OCI-LY7 (cell line): ENCODE measurements at regions not wholly inside any gene's neighbourhood (a gene's known extent, or its start where the extent isn't known, plus 50 kb on each side); places are given as distances from the start of the nearest gene placed in this dataset.
"Not testable (repeated sequence)": the region's sequence is repeated elsewhere in the genome, so short reads cannot be mapped to it uniquely, and the experiment has no call there.

ENCODE experiments used
- BruUV-seq: library from RNA; stranded (reverse); fragments of 400-500 nt; replicated peaks from 2 replicates; lab custom pipeline; 2021; lab: Mats Ljungman, UMichigan
- CTCF ChIA-PET: fragments of 300-600 bp; sonication (Branson Sonifier 250); formaldehyde crosslinking; loops from one replicate; lab custom pipeline; 2022; ENCODE audit warnings: antibody characterized with exemption; ENCODE audit not compliant: unreplicated experiment; lab: Charles Lee
- POLR2A ChIA-PET: fragments of 300-600 bp; sonication (Branson Sonifier 250); formaldehyde crosslinking; loops from one replicate; lab custom pipeline; 2022; ENCODE audit warnings: antibody characterized with exemption; lab: Charles Lee
- DNase-seq: peaks from one replicate; pipeline ENCODE4 v3.0.0-alpha.2; 2015; ENCODE audit warnings: low spot score
- H2AFZ ChIP-seq: fragments of 200-600 bp; sonication (generic), shearing (Covaris generic); 2 replicates; pipeline ENCODE4 v1.6.1; 2014; ENCODE audit warnings: mild to moderate bottlenecking, antibody characterized with exemption, low read length, moderate library complexity
- H3K27ac ChIP-seq: fragments of 200-600 bp; sonication (generic); 2 replicates; pipeline ENCODE4 v1.5.1; 2014; ENCODE audit warnings: mixed run types, low read depth, mild to moderate bottlenecking, moderate library complexity, low read length, inconsistent platforms; ENCODE audit not compliant: poor library complexity, severe bottlenecking
- H3K36me3 ChIP-seq: fragments of 200-600 bp; sonication (generic); 2 replicates; pipeline ENCODE4 v1.6.1; 2014; ENCODE audit warnings: mild to moderate bottlenecking, antibody characterized with exemption, low read length, moderate library complexity, mixed read lengths; ENCODE audit not compliant: insufficient read depth
- H3K4me1 ChIP-seq: fragments of 200-600 bp; sonication (generic); 2 replicates; pipeline ENCODE4 v1.5.1; 2014; ENCODE audit warnings: mild to moderate bottlenecking, low read length; ENCODE audit not compliant: insufficient read depth, poor library complexity, severe bottlenecking
- H3K4me2 ChIP-seq: fragments of 200-600 bp; sonication (generic); 2 replicates; pipeline ENCODE4 v1.6.1; 2014; ENCODE audit warnings: mild to moderate bottlenecking, low read length
- H3K4me3 ChIP-seq: fragments of 200-600 bp; sonication (generic); 2 replicates; pipeline ENCODE4 v1.5.1; 2014; ENCODE audit warnings: mild to moderate bottlenecking, low read depth, low read length; ENCODE audit not compliant: poor library complexity, severe bottlenecking
- H3K79me2 ChIP-seq: fragments of 200-600 bp; sonication (generic); 2 replicates; pipeline ENCODE4 v1.6.1; 2016; ENCODE audit warnings: low read depth, mild to moderate bottlenecking, low read length, moderate library complexity, mixed read lengths; ENCODE audit not compliant: insufficient read depth
- H3K9me2 ChIP-seq: fragments of 200-600 bp; sonication (generic); 2 replicates; pipeline ENCODE4 v1.6.1; 2016; ENCODE audit warnings: mild to moderate bottlenecking, low read length, mixed read lengths; ENCODE audit not compliant: insufficient read depth
- H3K9me3 ChIP-seq: fragments of 200-600 bp; sonication (generic); 2 replicates; pipeline ENCODE4 v1.6.1; 2014; ENCODE audit warnings: mild to moderate bottlenecking, mixed run types, low read length, mixed read lengths
- H4K20me1 ChIP-seq: fragments of 200-600 bp; sonication (generic); 2 replicates; pipeline ENCODE4 v1.6.1; 2014; ENCODE audit warnings: mild to moderate bottlenecking, antibody characterized with exemption, low read length, moderate library complexity, mixed read lengths; ENCODE audit not compliant: insufficient read depth
- EZH2phosphoT487 ChIP-seq: fragments of 200-600 bp; sonication (generic); IDR thresholded peaks from 2 replicates; pipeline ENCODE4 v1.6.1; 2018; ENCODE audit warnings: low read depth, borderline replicate concordance, mild to moderate bottlenecking, mixed run types, antibody characterized with exemption, low read length, moderate library complexity, mixed read lengths
- intact Hi-C: fragments of 100-400 bp; cut with micrococcal nuclease; formaldehyde crosslinking; loops from one replicate; pipeline ENCODE4 v1.10.0; 2022; ENCODE audit not compliant: unreplicated experiment
- TF ChIP-seq, protein P1 (sequence below): fragments of 200-600 bp; sonication (generic); conservative IDR thresholded peaks from 2 replicates; pipeline ENCODE4 v1.5.1; 2014; ENCODE audit warnings: mild to moderate bottlenecking, antibody characterized with exemption, low read length, moderate library complexity, mixed read lengths

DNA sequence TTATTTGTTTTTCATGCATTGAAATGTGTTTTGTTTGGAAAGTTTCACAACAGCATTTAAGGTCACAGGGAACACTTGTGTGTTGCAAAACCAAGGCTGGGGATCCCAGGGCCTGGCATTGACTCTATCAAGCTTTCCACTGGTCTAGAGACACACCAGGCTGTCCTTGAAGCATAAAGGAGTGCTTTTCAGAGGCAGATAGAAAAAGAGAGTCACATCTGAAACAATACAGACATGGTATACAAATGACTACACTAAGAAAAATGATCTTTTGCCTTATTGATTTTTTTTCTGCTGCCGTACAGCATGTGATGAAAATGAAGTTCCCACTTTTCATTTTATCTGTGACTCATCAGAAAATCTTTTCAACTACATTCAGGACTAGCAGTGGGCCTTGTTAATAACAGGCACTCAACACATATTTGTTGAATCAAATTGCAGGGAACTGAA, 61.9 kb upstream of the ZCCHC2 start:
- DNase-seq: no peak
- no peaks in the 10 kb centered on the region for H4K20me1 ChIP-seq
- H2AFZ ChIP-seq: no peak overlapping the region
- no peaks in the 10 kb centered on the region for H3K4me1 ChIP-seq
- no TSS peak for BruUV-seq
- H3K27ac ChIP-seq: no peak overlapping the region
- ChIA-PET POLR2A (interaction anchor here (0.6 kb wide), 1 partner anchor 392 kb away, joined by 3 read pairs; no protein-coding TSS in a partner anchor), CTCF (no interaction called here)
- no peak overlapping the region for H3K4me3 ChIP-seq
- H3K79me2 ChIP-seq: no peaks in the 10 kb centered on the region
- intact Hi-C loops: no loop called here
- no peaks in the 10 kb centered on the region for H3K36me3 ChIP-seq
- no peaks in the 10 kb centered on the region for H3K9me3 ChIP-seq
- H3K9me2 ChIP-seq: no peaks in the 10 kb centered on the region
- H3K4me2 ChIP-seq: no peak overlapping the region
- TF ChIP-seq, protein P1, sequence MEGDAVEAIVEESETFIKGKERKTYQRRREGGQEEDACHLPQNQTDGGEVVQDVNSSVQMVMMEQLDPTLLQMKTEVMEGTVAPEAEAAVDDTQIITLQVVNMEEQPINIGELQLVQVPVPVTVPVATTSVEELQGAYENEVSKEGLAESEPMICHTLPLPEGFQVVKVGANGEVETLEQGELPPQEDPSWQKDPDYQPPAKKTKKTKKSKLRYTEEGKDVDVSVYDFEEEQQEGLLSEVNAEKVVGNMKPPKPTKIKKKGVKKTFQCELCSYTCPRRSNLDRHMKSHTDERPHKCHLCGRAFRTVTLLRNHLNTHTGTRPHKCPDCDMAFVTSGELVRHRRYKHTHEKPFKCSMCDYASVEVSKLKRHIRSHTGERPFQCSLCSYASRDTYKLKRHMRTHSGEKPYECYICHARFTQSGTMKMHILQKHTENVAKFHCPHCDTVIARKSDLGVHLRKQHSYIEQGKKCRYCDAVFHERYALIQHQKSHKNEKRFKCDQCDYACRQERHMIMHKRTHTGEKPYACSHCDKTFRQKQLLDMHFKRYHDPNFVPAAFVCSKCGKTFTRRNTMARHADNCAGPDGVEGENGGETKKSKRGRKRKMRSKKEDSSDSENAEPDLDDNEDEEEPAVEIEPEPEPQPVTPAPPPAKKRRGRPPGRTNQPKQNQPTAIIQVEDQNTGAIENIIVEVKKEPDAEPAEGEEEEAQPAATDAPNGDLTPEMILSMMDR: no peak
- no peak for TF ChIP-seq EZH2phosphoT487

DNA sequence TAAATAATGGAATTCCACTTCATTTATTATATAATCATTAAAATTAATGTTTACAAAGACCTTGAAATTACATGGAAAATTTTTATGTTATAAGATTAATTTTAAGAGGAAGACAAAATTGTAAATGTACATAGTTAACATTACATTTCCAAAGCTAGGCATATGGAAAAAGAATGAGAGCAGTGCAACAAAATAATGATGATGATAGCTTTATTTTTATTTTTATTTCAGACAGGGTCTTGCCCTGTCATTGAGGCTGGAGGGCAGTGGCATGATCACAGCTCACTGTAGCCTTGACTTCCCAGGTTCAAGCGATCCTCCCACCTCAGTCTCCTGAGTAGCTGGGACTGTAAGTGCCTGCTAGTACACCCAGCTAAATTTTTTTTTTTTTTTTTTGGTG, 61.2 kb upstream of the ZCCHC2 start:
- Histone ChIP-seq H3K4me3 (no peak overlapping the region), H3K4me2 (no peak overlapping the region), H3K36me3 (no peaks in the 10 kb centered on the region), H3K79me2 (no peaks in the 10 kb centered on the region), H3K9me3 (no peaks in the 10 kb centered on the region), H3K4me1 (no peaks in the 10 kb centered on the region), H3K9me2 (no peaks in the 10 kb centered on the region), H3K27ac (no peak overlapping the region), H2AFZ (no peak overlapping the region), H4K20me1 (no peaks in the 10 kb centered on the region)
- BruUV-seq: no TSS peak
- TF ChIP-seq, protein P1: no peak
- TF ChIP-seq EZH2phosphoT487: no peak
- no peak for DNase-seq
- intact Hi-C loops: no loop called here
- ChIA-PET POLR2A (no interaction called here), CTCF (no interaction called here)

DNA sequence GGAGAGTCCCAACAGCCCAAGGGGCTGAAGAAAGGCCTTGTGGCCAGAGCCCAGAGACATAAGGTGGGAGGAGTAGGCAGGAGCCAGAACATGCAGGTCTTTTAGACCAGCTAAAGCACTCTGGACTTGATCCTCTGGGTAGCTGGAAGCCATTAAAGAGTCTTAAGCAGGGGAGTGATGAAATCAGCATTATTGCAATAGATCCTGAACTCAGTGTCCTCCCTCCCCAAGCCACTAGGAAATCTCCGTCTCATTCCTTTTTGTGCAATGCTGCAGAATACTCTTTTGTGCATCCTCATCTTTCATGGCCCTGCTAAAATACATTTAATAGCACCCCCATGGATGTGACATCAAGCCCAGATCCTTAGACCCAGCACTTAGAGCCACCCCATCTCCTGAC, 58.6 kb upstream of the ZCCHC2 start:
- no peak overlapping the region for H2AFZ ChIP-seq
- ChIA-PET CTCF (no interaction called here), POLR2A (no interaction called here)
- H3K4me2 ChIP-seq: no peak overlapping the region
- TF ChIP-seq EZH2phosphoT487: no peak
- TF ChIP-seq, protein P1: no peak
- DNase-seq: no peak
- H3K36me3 ChIP-seq: no peaks in the 10 kb centered on the region
- H3K9me2 ChIP-seq: no peaks in the 10 kb centered on the region
- H3K79me2 ChIP-seq: no peaks in the 10 kb centered on the region
- H4K20me1 ChIP-seq: no peaks in the 10 kb centered on the region
- H3K4me3 ChIP-seq: no peak overlapping the region
- H3K9me3 ChIP-seq: no peaks in the 10 kb centered on the region
- no peak overlapping the region for H3K27ac ChIP-seq
- intact Hi-C loops: no loop called here
- H3K4me1 ChIP-seq: no peaks in the 10 kb centered on the region
- no TSS peak for BruUV-seq

DNA sequence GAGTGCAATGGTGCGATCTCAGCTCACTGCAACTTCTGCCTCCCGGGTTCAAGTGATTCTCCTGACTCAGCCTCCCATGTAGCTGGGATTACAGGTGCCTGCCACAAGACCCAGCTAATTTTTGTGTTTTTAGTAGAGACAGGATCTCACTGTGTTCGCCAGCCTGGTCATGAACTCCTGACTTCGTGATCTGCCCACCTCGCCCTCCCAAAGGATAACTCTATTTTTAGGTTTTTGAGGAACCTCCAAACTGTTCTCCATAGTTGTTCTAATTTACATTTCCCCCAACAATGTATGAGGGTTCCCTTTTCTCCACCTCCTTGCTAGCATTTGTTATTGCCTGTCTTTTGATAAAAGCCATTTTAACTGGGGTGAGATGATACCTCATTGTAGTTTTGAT, 53.7 kb upstream of the ZCCHC2 start:
- BruUV-seq, CTCF ChIA-PET: not testable (repeated sequence)

More for the DNA sequence above, 53.7 kb upstream of the ZCCHC2 start:
- H3K79me2 ChIP-seq, POLR2A ChIA-PET, H3K9me3 ChIP-seq, H2AFZ ChIP-seq, H3K9me2 ChIP-seq, DNase-seq, H3K36me3 ChIP-seq, H3K4me2 ChIP-seq, H3K27ac ChIP-seq, H3K4me3 ChIP-seq, H4K20me1 ChIP-seq, H3K4me1 ChIP-seq, intact Hi-C loops: not testable (repeated sequence)
